GM12864 (cell line): ENCODE measurements at regions not wholly inside any gene's neighbourhood (a gene's known extent, or its start where the extent isn't known, plus 50 kb on each side); places are given as distances from the start of the nearest gene placed in this dataset.

Source experiments
- DNase-seq: peaks from one replicate; pipeline ENCODE4 v3.0.0-alpha.2; 2011; ENCODE audit warnings: low read depth
- H3K4me3 ChIP-seq: 2 replicates; pipeline ENCODE4 v1.5.1; 2011; ENCODE audit warnings: mild to moderate bottlenecking, low read depth, low read length, control low read depth
- CTCF ChIP-seq: IDR thresholded peaks from 2 replicates; pipeline ENCODE4 v1.5.1; 2011; ENCODE audit warnings: low read depth, mild to moderate bottlenecking, moderate library complexity, low read length, control low read depth, inconsistent platforms; ENCODE audit errors: missing control alignments

DNA sequence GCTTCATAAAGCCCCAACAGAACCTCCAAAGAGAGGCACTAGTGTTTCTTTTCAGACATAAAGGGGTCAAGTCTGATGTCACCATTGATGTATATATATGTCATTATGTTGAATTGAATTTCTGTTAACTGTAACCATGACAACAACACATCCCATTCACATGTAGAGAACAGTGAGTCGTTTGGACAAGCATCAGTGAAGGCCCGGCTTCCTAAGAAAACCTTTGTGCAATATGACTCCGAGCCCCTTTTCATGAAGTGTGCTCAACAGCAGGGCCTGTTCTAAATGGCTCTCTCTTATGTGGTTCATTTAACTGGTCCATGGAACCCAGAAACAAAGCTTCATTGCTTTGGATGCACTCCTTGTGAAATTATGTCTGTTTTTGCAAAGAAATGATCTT is 67.2 kb upstream of the UBL3 start:
- no peak for TF ChIP-seq CTCF
- H3K4me3 ChIP-seq, result no peak overlapping the region
- no peak for DNase-seq

DNA sequence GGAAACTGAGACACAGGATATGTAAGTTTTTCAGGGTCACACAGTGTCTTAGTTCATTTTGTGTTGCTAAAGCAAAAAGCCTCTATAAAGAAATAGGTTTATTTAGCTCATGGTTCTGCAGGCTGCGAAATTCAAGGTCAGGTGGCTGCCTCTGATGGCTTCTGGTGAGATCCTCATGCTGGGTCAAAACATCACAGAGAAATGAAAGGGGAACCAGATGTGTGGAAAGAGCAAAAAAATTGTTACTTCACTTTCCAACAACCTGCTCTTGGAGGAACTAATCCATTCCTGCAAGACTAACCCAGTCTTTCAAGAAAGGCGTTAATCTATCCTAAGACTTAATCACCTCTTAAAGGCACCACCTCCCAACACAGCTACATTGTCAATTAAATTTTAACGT is 64.2 kb upstream of the UBL3 start:
- no peak overlapping the region for H3K4me3 ChIP-seq
- TF ChIP-seq CTCF, result no peak
- no peak for DNase-seq

- H3K4me3 ChIP-seq, result no peak overlapping the region
- DNase-seq, result no peak
- TF ChIP-seq CTCF, result no peak
These were observed 61.5 kb upstream of the UBL3 start for GRCh38 chr13:29911781-29912418.

- no peak for TF ChIP-seq CTCF
- H3K4me3 ChIP-seq, result no peak overlapping the region
- DNase-seq, result no peak
These were observed 59.7 kb upstream of the UBL3 start for GRCh38 chr13:29909975-29910674.

DNA sequence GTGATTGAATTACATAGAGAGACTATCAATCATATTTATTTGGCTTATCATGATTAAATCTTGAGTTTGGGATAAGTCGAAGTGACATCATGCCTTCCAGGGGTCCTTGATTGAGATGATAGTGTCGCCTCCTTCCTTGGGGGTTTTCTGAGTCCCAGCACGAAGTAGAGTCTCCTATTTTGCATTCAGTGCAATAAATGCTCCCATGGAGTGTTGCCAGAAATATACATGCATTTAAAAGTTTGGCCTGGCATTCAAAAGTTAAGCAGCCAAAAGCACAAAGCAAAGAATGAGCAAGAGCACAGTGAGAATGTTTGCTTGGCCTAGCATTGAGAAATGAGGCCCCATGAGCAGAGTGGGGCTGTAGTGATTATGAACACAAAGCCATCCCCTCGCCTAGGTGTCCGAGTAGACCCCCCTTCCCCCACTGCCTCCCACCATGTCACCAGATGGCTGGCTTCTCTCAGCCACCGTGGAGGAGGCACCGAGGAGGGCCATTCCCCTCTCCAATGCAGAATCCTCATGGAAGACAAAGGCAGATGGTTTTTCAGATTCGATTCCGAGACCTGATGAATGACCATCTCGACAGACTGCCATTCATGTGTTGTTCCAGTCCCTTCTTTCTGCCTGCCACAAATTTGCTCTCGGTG is 58.8 kb upstream of the UBL3 start:
- TF ChIP-seq CTCF, result no peak
- H3K4me3 ChIP-seq, result no peak overlapping the region

GRCh38 chr13:29908416-29909080 is 58.1 kb upstream of the UBL3 start:
- H3K4me3 ChIP-seq, result no peak overlapping the region
- no peak for DNase-seq
- no peak for TF ChIP-seq CTCF

More for the DNA sequence above, 58.8 kb upstream of the UBL3 start:
- DNase-seq, result no peak
